ENCODE measurements at regions not wholly inside any gene's neighbourhood (a gene's known extent, or its start where the extent isn't known, plus 50 kb on each side); places are given as distances from the start of the nearest gene placed in this dataset.

- H3K4me3 ChIP-seq (ENCODE audit: low read depth, low read length) = no peak overlapping the region
- TF ChIP-seq, protein P1, sequence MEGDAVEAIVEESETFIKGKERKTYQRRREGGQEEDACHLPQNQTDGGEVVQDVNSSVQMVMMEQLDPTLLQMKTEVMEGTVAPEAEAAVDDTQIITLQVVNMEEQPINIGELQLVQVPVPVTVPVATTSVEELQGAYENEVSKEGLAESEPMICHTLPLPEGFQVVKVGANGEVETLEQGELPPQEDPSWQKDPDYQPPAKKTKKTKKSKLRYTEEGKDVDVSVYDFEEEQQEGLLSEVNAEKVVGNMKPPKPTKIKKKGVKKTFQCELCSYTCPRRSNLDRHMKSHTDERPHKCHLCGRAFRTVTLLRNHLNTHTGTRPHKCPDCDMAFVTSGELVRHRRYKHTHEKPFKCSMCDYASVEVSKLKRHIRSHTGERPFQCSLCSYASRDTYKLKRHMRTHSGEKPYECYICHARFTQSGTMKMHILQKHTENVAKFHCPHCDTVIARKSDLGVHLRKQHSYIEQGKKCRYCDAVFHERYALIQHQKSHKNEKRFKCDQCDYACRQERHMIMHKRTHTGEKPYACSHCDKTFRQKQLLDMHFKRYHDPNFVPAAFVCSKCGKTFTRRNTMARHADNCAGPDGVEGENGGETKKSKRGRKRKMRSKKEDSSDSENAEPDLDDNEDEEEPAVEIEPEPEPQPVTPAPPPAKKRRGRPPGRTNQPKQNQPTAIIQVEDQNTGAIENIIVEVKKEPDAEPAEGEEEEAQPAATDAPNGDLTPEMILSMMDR (IDR thresholded peaks at IDR 0.05; ENCODE audit: insufficient read depth, low read length) = no peak
- DNase-seq (ENCODE audit: low read depth) = no peak
Measured at GRCh38 chr6:74928203-74928602, 277.6 kb downstream of the COL12A1 start.

- DNase-seq (ENCODE audit: low read depth) = no peak
- no peak overlapping the region for H3K4me3 ChIP-seq (ENCODE audit: low read depth, low read length)
- TF ChIP-seq, protein P1 (IDR thresholded peaks at IDR 0.05; ENCODE audit: insufficient read depth, low read length) = no peak
Measured at GRCh38 chr6:74927299-74927698, 278.6 kb downstream of the COL12A1 start.

- TF ChIP-seq, protein P1 (IDR thresholded peaks at IDR 0.05; ENCODE audit: insufficient read depth, low read length) = no peak
- no peak for DNase-seq (ENCODE audit: low read depth)
- H3K4me3 ChIP-seq (ENCODE audit: low read depth, low read length) = no peak overlapping the region
Measured at GRCh38 chr6:74925683-74926082, 280.2 kb downstream of the COL12A1 start.

DNA sequence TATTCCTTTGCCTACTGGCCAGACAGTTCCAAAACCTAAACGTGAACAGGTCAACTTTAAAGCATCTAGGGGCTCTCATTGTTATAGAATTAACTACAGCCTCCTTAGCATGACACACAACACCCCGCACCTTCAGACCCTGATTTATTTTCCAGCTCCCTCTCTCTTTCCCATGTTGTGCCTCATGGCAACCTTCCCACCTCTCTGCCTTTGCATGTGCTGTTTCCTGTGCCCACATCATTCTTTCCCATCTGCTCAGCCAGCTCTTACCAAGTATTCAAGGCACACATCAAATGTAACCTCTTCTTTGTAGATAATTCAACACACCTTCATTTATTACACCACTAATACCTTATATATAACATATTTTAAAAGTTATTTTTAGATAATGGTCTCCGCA lies 291.0 kb downstream of the COL12A1 start:
- H3K4me3 ChIP-seq (ENCODE audit: low read depth, low read length) = no peak overlapping the region
- TF ChIP-seq, protein P1 (IDR thresholded peaks at IDR 0.05; ENCODE audit: insufficient read depth, low read length) = no peak
- DNase-seq (ENCODE audit: low read depth) = no peak

- H3K4me3 ChIP-seq (ENCODE audit: low read depth, low read length) = no peak overlapping the region
- TF ChIP-seq, protein P1 (IDR thresholded peaks at IDR 0.05; ENCODE audit: insufficient read depth, low read length) = no peak
- DNase-seq (ENCODE audit: low read depth) = no peak
Measured at GRCh38 chr6:74912234-74912633, 293.6 kb downstream of the COL12A1 start.

DNA sequence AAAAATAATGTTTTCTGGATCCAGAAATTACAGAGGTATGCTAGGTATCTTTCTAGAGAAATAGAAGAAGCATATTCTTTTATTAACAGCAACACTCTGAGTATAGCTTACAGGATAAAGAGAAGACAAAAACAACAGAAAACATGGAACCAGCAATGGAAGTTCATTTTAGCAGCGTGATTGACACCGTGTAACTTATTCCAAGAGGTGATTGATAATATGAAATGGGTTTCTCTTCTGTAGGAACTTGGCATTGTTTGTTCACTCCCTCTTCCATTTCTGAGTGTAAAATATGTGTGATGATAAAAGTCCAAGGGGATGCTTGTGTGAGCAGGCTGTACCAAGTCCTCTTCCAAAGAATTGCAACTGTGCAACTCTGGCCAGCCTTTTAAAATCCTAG lies 303.0 kb downstream of the COL12A1 start:
- no peak for DNase-seq (ENCODE audit: low read depth)
- TF ChIP-seq, protein P1 (IDR thresholded peaks at IDR 0.05; ENCODE audit: insufficient read depth, low read length) = no peak
- H3K4me3 ChIP-seq (ENCODE audit: low read depth, low read length) = no peak overlapping the region

- DNase-seq (ENCODE audit: low read depth) = no peak
- no peak overlapping the region for H3K4me3 ChIP-seq (ENCODE audit: low read depth, low read length)
- TF ChIP-seq, protein P1 (IDR thresholded peaks at IDR 0.05; ENCODE audit: insufficient read depth, low read length) = no peak
Measured at GRCh38 chr6:74902089-74902488, 303.8 kb downstream of the COL12A1 start.

Data from fibroblast of the aortic adventitia (primary cell).